CD4-positive, alpha-beta T cell treated with Interleukin-12 subunit alpha and Interleukin-12 subunit beta, for 1 hour (primary cell): ENCODE measurements at regions not wholly inside any gene's neighbourhood (a gene's known extent, or its start where the extent isn't known, plus 50 kb on each side); places are given as distances from the start of the nearest gene placed in this dataset.
A peak's percentile ranks its signal among the peaks of the same experiment; 100 is the strongest.
"Not testable (repeated sequence)": the region's sequence is repeated elsewhere in the genome, so short reads cannot be mapped to it uniquely, and the experiment has no call there.

Source experiments
- DNase-seq: peaks from one replicate; pipeline ENCODE4 v3.0.0-alpha.2; 2020

GRCh38 chr17:52505601-52506000 lies 347.1 kb upstream of the CA10 start:
- no peak for DNase-seq

DNA sequence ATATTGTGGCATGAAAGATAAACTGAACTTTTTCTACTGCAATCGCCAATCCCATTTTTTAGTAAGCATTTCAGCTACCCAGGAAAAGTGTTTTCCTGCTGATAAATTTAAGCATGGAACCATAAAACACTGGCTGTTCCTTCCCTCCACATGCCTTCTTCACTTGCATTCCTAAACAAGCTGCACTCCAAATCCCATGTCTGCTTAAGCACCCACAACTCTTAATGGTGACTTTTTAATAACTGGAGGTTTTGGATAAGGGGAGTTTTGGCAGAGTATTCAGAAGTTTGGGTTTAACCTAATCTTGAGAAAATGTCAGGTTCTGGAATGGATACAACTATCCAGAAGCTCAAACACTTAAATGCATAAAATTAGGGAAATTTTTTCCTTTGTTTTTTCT lies 345.6 kb upstream of the CA10 start:
- DNase-seq: no peak

- DNase-seq: no peak
Measured at GRCh38 chr17:52495646-52496045, 337.1 kb upstream of the CA10 start.

GRCh38 chr17:52482271-52482670 lies 323.8 kb upstream of the CA10 start:
- no peak for DNase-seq

DNA sequence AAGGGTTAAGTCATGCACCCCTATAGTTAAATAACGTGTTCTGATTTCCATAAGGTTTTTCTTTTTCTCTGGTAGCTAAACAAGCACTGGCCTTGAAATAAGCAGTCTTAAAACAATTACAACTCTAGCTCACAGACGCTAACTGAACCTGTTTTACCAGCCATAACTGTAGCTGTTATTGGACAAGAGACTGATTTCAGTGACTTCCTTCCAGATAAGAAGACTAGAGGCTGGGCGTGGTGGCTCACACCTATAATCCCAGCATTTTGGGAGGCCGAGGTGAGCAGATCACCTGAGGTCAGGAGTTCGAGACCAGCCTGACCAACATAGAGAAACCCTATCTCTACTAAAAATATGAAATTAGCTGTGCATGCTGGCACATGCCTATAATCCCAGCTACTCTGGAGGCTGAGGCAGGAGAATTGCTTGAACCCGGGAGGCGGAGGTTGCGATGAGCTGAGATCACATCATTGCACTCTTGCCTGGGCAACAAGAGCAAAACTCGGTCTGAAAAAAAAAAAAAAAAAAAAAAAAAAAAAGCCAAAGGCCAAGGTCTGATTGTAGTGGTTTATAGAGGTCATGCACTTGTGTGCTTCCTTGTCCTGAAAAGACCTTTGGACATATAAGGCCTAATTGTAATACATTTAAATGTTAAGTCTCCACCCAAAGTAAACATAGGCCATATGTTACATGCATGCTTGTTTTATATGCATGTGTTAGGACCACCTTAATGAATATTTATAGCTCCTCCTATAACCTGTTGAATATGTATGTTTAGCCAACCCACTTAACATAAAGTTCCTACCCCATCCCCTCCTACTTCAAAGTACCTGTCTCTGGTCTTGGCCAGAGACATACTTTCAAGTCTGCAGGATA lies 319.5 kb upstream of the CA10 start:
- DNase-seq: no peak

DNA sequence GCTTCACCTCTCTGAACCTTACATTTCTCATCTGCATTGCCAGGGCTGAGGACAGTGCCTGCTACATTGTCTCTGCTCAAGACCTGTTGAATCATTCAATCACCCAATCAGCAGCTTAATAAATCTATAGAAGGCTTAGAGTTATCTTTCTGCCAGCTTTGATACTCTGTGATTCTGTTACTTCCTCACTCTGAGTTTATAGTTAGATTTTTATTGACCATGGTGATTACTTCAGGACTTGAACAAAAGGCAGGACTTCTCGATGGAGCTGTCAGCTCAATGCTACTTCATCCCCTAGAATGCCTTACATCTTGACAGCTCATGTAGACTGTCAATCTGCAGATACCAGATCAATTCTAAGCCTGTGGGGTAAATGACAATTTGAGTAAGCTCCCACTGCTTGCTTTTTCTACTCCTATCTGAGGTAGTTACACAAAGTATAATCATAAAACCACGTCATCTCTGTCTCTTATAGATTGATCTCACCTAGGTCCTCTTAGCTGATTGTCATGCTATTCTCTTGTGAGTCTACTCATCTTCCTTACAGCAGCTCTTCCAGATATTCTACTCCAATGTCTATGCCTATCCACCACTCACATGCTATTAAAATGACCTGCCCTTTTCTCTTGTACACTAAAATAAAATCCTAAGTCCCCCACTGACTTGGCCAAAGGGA lies 318.3 kb upstream of the CA10 start:
- no peak for DNase-seq

DNA sequence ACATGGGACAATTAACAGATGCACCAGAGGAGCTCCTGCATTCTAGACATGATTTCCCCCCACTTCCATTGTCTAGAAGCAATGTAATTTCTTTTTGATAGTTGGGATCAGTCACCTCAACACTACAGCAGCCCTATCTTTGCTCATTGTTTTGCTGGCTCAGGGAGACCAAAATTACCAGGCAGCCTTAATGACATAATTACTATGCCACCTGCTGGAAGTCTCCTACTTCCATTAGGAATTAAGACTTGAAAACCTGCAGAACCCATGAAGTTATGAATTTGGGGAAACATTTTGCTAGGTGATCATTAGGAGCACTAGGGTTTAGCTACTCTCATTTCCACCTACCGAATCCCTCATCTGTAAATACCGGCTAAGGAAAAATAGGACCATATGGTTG lies 312.0 kb upstream of the CA10 start:
- DNase-seq: no peak

DNA sequence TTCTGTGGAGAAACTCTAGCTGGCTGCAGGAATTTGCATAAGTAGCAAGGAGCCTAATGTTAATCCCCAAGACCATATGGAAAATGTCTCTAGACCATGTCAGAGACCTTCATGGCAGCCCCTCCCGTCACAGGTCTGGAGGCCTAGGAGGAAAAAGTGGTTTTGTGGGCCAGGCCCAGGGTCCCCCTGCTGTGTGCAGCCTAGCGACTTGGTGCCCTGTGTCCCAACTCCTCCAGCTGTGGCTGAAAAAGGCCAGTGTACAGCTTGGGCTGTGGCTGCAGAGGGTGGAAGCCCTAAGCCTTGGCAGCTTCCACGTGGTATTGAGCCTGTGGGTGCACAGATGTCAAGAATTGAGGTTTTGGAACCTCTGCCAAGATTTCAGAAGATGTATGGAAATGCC lies 306.9 kb upstream of the CA10 start:
- no peak for DNase-seq

GRCh38 chr17:52451294-52451861 lies 292.9 kb upstream of the CA10 start:
- DNase-seq: no peak

DNA sequence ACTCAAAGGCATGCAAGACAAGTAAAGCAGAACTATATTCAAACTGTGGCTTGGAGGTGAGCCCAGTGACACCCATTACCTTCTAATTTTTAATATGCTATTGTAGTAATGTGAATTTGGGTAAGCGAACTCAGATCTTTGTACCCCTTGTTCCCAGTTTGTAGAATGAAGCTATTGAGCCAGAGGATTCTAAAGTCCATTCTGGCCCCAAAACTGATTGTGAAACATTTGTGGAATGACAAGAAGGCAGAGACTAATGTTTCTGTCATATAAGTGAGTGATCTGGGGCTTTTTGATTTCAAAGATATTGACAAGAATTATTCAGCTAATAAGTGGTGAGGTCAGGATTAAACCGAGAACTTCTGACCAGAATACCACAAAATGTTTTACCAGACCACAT lies 283.8 kb upstream of the CA10 start:
- DNase-seq: no peak

DNA sequence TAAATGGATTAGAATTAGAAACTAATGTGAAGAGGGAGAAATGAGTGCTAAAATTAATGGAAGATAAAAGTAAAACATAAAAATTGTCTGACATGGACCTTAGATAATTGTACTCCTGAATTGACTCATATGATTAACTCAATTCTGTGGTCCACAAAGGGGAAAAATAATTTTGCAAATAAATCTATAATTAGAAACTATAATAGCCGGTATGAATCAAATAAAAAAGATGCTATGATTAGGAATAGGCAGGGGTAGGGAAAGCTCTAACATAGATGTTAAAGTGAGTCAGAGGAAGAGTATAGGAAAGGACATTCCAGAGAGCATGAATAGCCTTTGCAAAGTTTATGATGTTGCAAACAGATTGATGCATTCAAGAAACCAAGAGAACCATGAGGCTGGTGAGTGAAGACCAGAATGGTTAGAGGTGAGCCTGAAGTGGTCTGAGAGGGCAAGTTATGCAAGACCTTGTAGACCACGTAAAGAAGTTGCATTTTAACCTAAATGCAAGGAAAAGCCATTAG lies 262.1 kb upstream of the CA10 start:
- DNase-seq: no peak

- no peak for DNase-seq
Measured at GRCh38 chr17:52419229-52419641, 260.7 kb upstream of the CA10 start.

GRCh38 chr17:52410781-52411180 lies 252.3 kb upstream of the CA10 start:
- DNase-seq: no peak

DNA sequence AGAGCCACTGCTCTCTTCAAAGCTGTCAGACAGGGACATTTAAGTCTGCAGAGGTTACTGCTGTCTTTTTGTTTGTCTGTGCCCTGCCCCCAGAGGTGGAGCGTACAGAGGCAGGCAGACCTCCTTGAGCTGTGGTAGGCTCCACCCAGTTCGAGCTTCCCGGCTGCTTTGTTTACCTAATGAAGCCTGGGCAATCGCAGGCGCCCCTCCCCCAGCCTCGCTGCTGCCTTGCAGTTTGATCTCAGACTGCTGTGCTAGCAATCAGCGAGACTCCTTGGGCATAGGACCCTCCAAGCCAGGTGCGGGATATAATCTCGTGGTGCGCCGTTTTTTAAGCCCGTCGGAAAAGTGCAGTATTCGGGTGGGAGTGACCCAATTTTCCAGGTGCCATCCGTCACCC lies 250.7 kb upstream of the CA10 start:
- DNase-seq: not testable (repeated sequence)

GRCh38 chr17:52395308-52395707 lies 236.8 kb upstream of the CA10 start:
- DNase-seq: no peak

GRCh38 chr17:52390422-52390821 lies 231.9 kb upstream of the CA10 start:
- DNase-seq: no peak

DNA sequence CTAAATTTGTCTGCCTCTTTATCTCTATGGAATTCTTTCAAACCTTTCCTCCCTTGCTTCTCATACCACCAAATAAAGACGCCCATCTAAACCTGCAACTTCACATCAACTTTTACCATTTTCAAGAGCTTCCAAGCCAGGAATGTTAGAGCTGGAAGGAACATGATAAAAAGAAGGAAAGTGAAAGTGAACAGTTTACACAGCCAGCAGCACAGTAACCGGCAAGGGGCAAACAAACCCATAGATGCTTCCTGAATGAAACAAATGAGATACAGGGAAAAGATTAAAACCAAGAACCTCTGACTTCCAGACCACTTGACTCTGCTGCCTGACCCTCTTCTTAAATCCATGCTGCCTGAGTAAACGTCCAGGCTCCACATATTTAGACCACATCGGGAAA lies 231.1 kb upstream of the CA10 start:
- no peak for DNase-seq

DNA sequence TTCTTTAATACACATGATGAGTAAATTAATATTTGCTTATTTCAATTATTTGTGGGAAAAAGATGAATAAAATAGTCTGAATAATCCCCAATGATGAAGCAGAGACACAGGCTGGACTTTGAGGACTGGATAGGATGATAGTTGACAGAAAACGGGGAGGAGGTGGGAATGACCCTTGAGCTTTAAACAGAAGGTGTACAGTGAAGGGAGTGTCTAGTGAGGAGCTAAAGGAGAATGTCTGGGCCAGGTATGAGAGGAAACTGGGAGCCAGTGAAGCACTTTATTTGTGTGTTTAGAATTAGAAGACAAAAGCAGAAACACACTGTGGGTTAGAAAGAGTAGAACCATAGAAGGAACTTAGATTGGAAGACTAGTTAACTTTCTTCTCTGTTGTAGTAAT lies 230.4 kb upstream of the CA10 start:
- no peak for DNase-seq

DNA sequence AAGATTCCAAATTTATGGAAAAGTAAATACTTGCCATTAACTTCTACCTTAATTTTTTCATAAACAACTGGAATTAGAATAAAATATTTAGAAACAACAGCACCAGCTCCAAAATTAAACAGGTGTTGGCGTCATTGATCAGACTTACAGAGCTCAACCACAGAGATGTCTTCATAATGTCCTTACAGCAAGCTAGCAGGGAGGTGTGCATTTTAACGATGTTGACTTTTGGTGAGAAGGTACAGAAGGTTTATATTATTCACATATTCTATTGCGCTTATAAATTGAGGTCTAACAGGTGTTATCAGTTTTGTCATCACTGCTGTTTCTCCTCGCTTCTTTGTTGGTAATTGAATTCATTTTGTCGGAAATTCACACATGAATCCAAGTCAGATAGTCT lies 226.2 kb upstream of the CA10 start:
- DNase-seq: no peak

DNA sequence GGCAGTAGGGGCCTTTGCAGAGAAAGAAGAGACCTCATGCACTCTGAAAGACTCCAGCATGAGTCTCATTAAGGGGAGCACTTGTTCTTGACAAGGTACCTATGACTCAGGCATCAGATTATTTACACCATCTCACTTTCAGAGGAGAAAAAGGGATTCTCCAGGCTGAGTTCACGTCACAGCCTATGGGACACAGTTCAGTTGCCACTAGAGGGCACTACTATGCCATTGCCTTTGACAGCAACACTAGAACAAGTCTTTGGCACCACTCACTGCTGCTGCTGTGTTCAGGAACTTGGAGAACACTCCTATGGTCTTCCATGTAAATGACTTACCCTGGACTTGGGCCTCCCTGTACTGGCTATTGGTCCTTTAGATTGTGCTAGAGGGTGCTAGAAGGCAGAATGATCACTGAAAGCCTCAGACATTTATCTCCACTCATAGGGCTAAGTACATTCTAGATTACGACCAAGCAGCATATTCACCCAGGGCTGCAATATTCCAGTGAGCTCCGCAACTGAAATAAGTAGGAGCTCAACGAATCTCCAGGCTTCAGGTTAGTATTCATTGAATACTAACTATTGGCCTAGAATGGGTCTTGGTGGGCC lies 225.1 kb upstream of the CA10 start:
- DNase-seq: peak; percentile 1

- DNase-seq: no peak
Measured at GRCh38 chr17:52378860-52379259, 220.3 kb upstream of the CA10 start.

GRCh38 chr17:52376137-52376536 lies 217.6 kb upstream of the CA10 start:
- DNase-seq: no peak

DNA sequence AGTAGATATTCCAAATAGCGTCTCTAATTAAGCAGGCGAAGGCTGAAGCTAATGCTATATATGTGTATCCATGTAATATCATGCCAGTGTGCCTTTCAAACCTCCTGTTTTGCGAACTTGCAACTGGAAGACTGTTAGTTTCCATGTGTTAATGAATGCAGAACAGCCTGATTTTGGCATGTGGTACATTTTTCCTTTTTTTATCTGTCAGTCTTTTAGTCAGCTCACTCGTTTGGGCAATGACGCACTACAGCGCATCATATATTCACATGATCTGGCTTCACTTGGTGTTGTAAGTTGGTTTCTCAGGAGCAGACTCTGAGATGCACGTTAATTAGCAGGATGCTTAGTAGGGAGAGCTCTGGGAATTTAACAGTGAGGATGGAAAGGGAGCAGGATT lies 210.4 kb upstream of the CA10 start:
- no peak for DNase-seq

GRCh38 chr17:52357854-52358253 lies 199.3 kb upstream of the CA10 start:
- no peak for DNase-seq
